ENCODE measurements at regions not wholly inside any gene's neighbourhood (a gene's known extent, or its start where the extent isn't known, plus 50 kb on each side); places are given as distances from the start of the nearest gene placed in this dataset.

- in situ Hi-C loops (cut with HindIII; ENCODE audit: low pct_unique_long_range_greater_than_20kb, low sequenced_read_pairs) = no loop called here
Measured at GRCh38 chr20:40329321-40329720, 359.7 kb downstream of the MAFB start.

GRCh38 chr20:40326784-40327183, 362.3 kb downstream of the MAFB start:
- no peak for DNase-seq (ENCODE audit: low read depth, low spot score)
- in situ Hi-C loops (cut with HindIII; ENCODE audit: low pct_unique_long_range_greater_than_20kb, low sequenced_read_pairs) = no loop called here

More at GRCh38 chr20:40329321-40329720, 359.7 kb downstream of the MAFB start:
- no peak for DNase-seq (ENCODE audit: low read depth, low spot score)

- no peak for DNase-seq (ENCODE audit: low read depth, low spot score)
- in situ Hi-C loops (cut with HindIII; ENCODE audit: low pct_unique_long_range_greater_than_20kb, low sequenced_read_pairs) = no loop called here
Measured at GRCh38 chr20:40325006-40325568, 363.9 kb downstream of the MAFB start.

GRCh38 chr20:40323361-40323794, 365.7 kb downstream of the MAFB start:
- DNase-seq (ENCODE audit: low read depth, low spot score) = no peak
- in situ Hi-C loops (cut with HindIII; ENCODE audit: low pct_unique_long_range_greater_than_20kb, low sequenced_read_pairs) = no loop called here

DNA sequence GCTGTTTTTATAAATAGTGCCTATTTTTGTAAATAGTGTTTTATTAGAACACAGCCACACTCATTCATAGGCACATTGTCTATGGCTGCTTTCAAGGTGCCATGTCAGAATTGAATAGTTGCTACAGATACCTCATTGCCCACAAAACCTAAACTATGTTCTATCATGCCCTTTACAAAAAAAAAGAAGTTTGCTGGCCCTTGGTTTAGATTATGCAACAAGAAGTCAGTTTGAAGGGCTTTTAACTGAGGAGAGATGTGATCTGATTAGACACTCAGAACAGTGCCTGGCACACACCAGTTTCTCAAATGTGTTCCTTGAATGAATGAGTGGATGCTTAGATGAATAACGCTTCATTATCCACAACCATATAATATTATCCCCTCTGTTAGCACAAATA, 366.1 kb downstream of the MAFB start:
- in situ Hi-C loops (cut with HindIII; ENCODE audit: low pct_unique_long_range_greater_than_20kb, low sequenced_read_pairs) = no loop called here
- DNase-seq (ENCODE audit: low read depth, low spot score) = no peak

DNA sequence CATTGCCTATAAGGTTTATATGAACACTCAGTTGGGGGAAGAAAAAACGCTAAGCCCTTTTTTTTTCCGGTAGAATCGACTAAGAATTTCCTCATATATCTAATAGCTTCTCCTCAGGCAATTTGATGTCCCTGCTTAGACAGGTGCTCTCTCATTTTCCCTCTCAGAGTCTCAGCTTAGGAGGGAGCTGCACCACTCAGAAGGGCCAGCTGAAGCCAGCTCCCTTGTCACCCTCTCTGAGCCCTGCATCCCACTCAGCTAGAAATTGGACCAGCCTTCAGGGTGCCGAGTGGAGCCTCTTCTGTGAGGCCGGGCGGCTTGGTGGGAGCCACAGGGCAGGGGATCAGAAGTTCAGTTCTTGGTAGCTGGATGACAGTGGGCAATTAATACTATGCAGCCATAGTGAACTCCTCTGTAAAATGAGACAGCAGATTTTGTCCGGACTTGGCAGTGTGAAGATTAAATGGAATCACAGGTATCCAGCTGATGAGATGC, 368.5 kb downstream of the MAFB start:
- DNase-seq (ENCODE audit: low read depth, low spot score) = no peak
- in situ Hi-C loops (cut with HindIII; ENCODE audit: low pct_unique_long_range_greater_than_20kb, low sequenced_read_pairs) = no loop called here

- in situ Hi-C loops (cut with HindIII; ENCODE audit: low pct_unique_long_range_greater_than_20kb, low sequenced_read_pairs) = no loop called here
- no peak for DNase-seq (ENCODE audit: low read depth, low spot score)
Measured at GRCh38 chr20:40319741-40320516, 369.1 kb downstream of the MAFB start.

- DNase-seq (ENCODE audit: low read depth, low spot score) = no peak
- in situ Hi-C loops (cut with HindIII; ENCODE audit: low pct_unique_long_range_greater_than_20kb, low sequenced_read_pairs) = no loop called here
Measured at GRCh38 chr20:40319056-40319455, 370.0 kb downstream of the MAFB start.

GRCh38 chr20:40317156-40317790, 371.8 kb downstream of the MAFB start:
- DNase-seq (ENCODE audit: low read depth, low spot score) = no peak
- in situ Hi-C loops (cut with HindIII; ENCODE audit: low pct_unique_long_range_greater_than_20kb, low sequenced_read_pairs) = no loop called here

- DNase-seq (ENCODE audit: low read depth, low spot score) = no peak
- in situ Hi-C loops (cut with HindIII; ENCODE audit: low pct_unique_long_range_greater_than_20kb, low sequenced_read_pairs) = no loop called here
Measured at GRCh38 chr20:40314278-40314677, 374.8 kb downstream of the MAFB start.

- no peak for DNase-seq (ENCODE audit: low read depth, low spot score)
- in situ Hi-C loops (cut with HindIII; ENCODE audit: low pct_unique_long_range_greater_than_20kb, low sequenced_read_pairs) = no loop called here
Measured at GRCh38 chr20:40313730-40314129, 375.3 kb downstream of the MAFB start.

DNA sequence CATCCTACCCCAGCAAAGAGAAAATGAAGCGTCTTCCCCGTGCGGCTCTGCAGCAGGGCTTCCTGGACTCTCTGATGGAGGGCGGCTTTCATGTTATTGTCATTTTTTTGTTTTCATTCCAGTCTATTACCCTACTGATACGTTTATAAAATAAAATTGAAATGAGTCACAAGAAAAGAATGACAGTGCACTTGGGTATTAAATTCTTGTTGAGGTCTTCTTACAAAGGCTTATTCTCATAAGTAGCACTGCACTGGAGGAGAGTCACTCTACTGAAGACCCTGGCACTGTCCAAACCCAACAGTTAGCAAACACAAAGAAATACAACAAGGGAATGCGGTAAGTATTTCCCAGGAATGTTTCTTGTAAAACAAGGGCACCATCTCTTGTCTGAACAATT, 379.3 kb downstream of the MAFB start:
- in situ Hi-C loops (cut with HindIII; ENCODE audit: low pct_unique_long_range_greater_than_20kb, low sequenced_read_pairs) = no loop called here
- no peak for DNase-seq (ENCODE audit: low read depth, low spot score)

- in situ Hi-C loops (cut with HindIII; ENCODE audit: low pct_unique_long_range_greater_than_20kb, low sequenced_read_pairs) = no loop called here
- no peak for DNase-seq (ENCODE audit: low read depth, low spot score)
Measured at GRCh38 chr20:40307997-40308396, 381.0 kb downstream of the MAFB start.

GRCh38 chr20:40307268-40307667, 381.8 kb downstream of the MAFB start:
- in situ Hi-C loops (cut with HindIII; ENCODE audit: low pct_unique_long_range_greater_than_20kb, low sequenced_read_pairs) = no loop called here
- no peak for DNase-seq (ENCODE audit: low read depth, low spot score)

- in situ Hi-C loops (cut with HindIII; ENCODE audit: low pct_unique_long_range_greater_than_20kb, low sequenced_read_pairs) = no loop called here
- no peak for DNase-seq (ENCODE audit: low read depth, low spot score)
Measured at GRCh38 chr20:40305303-40305702, 383.7 kb downstream of the MAFB start.

DNA sequence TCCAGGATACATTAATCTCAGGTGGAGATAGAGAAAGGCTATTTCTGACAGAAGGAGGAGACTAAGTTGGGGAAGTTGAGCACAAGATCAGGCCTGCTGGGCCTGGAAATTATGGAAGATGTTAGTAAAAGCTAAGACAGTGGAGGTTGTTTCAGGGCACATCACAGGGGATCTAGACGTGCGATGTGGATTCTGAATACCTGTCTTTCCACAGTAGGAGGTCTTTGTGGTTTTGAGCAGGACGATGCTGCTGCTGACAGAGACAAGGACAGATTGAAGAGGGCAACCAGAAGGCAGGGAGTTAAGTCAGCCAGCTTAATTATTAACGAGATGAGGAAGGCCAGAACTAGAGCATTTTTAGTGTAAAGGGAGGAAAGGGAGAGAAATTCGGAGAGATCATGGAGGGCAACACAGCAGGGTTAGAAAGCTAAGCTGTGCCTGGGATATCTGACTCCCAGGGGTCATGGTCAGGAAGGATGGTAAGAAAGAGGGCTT, 384.9 kb downstream of the MAFB start:
- in situ Hi-C loops (cut with HindIII; ENCODE audit: low pct_unique_long_range_greater_than_20kb, low sequenced_read_pairs) = no loop called here

DNA sequence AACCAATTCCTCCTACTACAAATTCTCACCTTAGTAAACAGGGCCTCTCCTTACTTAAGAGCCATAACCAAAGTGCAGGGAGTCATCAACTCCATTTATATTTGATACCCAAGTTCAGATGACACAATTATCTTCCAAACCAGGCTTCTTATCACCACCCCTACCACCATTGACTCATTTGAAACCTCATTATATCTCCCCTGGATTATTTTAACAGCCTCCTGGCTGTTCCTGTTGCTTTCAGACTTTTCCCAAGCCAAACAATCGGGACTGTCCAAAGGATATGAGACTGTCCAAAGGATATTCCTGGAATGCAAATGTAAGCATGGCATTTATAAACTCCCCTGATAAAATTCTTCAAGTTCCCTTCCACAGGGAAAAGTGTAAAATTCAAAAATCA, 394.3 kb downstream of the MAFB start:
- no peak for DNase-seq (ENCODE audit: low read depth, low spot score)
- in situ Hi-C loops (cut with HindIII; ENCODE audit: low pct_unique_long_range_greater_than_20kb, low sequenced_read_pairs) = no loop called here

More for the DNA sequence above, 384.9 kb downstream of the MAFB start:
- no peak for DNase-seq (ENCODE audit: low read depth, low spot score)

- no peak for DNase-seq (ENCODE audit: low read depth, low spot score)
- in situ Hi-C loops (cut with HindIII; ENCODE audit: low pct_unique_long_range_greater_than_20kb, low sequenced_read_pairs) = no loop called here
Measured at GRCh38 chr20:40294175-40294574, 394.9 kb downstream of the MAFB start.

GRCh38 chr20:40293740-40294139, 395.3 kb downstream of the MAFB start:
- peak; percentile 59 for DNase-seq (ENCODE audit: low read depth, low spot score)
- in situ Hi-C loops (cut with HindIII; ENCODE audit: low pct_unique_long_range_greater_than_20kb, low sequenced_read_pairs) = no loop called here
